Limb (tissue), 2 donors: ENCODE measurements at regions not wholly inside any gene's neighbourhood (a gene's known extent, or its start where the extent isn't known, plus 50 kb on each side); places are given as distances from the start of the nearest gene placed in this dataset.
A peak's percentile ranks its signal among the peaks of the same experiment; 100 is the strongest.
"Not testable (repeated sequence)": the region's sequence is repeated elsewhere in the genome, so short reads cannot be mapped to it uniquely, and the experiment has no call there.

Experiments
- DNase-seq, 2 donors: peaks; one replicate each; pipeline ENCODE4 v3.0.0-alpha.2; 2016; ENCODE audit errors: extremely low spot score in 2 of 2

- DNase-seq: no peak
These were observed 266.4 kb upstream of the USP15 start for GRCh38 chr12:61993734-61994345.

GRCh38 chr12:61996717-61997116 lies 263.5 kb upstream of the USP15 start:
- no peak for DNase-seq

GRCh38 chr12:61998791-61999190 lies 261.4 kb upstream of the USP15 start:
- no peak for DNase-seq

GRCh38 chr12:61999311-61999710 lies 260.9 kb upstream of the USP15 start:
- DNase-seq: no peak

- no peak for DNase-seq
These were observed 258.8 kb upstream of the USP15 start for GRCh38 chr12:62001424-62001823.

- no peak for DNase-seq
These were observed 257.0 kb upstream of the USP15 start for GRCh38 chr12:62003226-62003625.

- no peak for DNase-seq
These were observed 256.5 kb upstream of the USP15 start for GRCh38 chr12:62003701-62004100.

- no peak for DNase-seq
These were observed 254.6 kb upstream of the USP15 start for GRCh38 chr12:62005615-62006014.

- peak in 1 of 2 donors; percentile 25 for DNase-seq
These were observed 254.0 kb upstream of the USP15 start for GRCh38 chr12:62006076-62006732.

- DNase-seq: no peak
These were observed 251.5 kb upstream of the USP15 start for GRCh38 chr12:62008703-62009102.

GRCh38 chr12:62009445-62009844 lies 250.8 kb upstream of the USP15 start:
- DNase-seq: no peak

GRCh38 chr12:62010331-62010906 lies 249.8 kb upstream of the USP15 start:
- not testable (repeated sequence) for DNase-seq

- DNase-seq: not testable (repeated sequence)
These were observed 249.2 kb upstream of the USP15 start for GRCh38 chr12:62010973-62011372.

- DNase-seq: no peak
These were observed 245.9 kb upstream of the USP15 start for GRCh38 chr12:62014330-62014729.

- no peak for DNase-seq
These were observed 244.2 kb upstream of the USP15 start for GRCh38 chr12:62016021-62016420.

- no peak for DNase-seq
These were observed 238.4 kb upstream of the USP15 start for GRCh38 chr12:62021808-62022207.

- DNase-seq: no peak
These were observed 231.7 kb upstream of the USP15 start for GRCh38 chr12:62028536-62028935.

GRCh38 chr12:62032870-62033269 lies 227.3 kb upstream of the USP15 start:
- DNase-seq: no peak

GRCh38 chr12:62044450-62045135 lies 215.6 kb upstream of the USP15 start:
- DNase-seq: no peak

- no peak for DNase-seq
These were observed 215.0 kb upstream of the USP15 start for GRCh38 chr12:62045211-62045610.

GRCh38 chr12:62050785-62051184 lies 209.4 kb upstream of the USP15 start:
- DNase-seq: no peak

- DNase-seq: no peak
These were observed 190.2 kb upstream of the USP15 start for GRCh38 chr12:62069976-62070375.
